GM12878 (cell line): ENCODE measurements at regions not wholly inside any gene's neighbourhood (a gene's known extent, or its start where the extent isn't known, plus 50 kb on each side); places are given as distances from the start of the nearest gene placed in this dataset.

ENCODE experiments used
- ATAC-seq: fragments of 200-7000 bp; cut with Tn5 transposase; 3 replicates; pipeline ENCODE4 v1.9.1; 2020; ENCODE audit warnings: mild to moderate bottlenecking, moderate library complexity
- BruUV-seq: library from RNA; stranded (reverse); fragments of 400-500 nt; replicated peaks from 2 replicates; lab custom pipeline; 2021; lab: Mats Ljungman, UMichigan
- CTCF ChIA-PET: fragments of 300-600 bp; sonication (Branson Sonifier 250); formaldehyde crosslinking; extraction: SDS; loops from one replicate; lab custom pipeline; 2021; ENCODE audit warnings: inconsistent platforms; lab: Yijun Ruan, JAX
- POLR2A ChIA-PET: fragments of 350-600 bp; formaldehyde crosslinking; extraction: SDS; loops from one replicate; lab custom pipeline; 2021; ENCODE audit warnings: inconsistent platforms; lab: Charles Lee
- RAD21 ChIA-PET: fragments of 300-600 bp; sonication (Branson Sonifier 250); formaldehyde crosslinking; loops from one replicate; lab custom pipeline; 2023; ENCODE audit warnings: antibody characterized with exemption; ENCODE audit not compliant: unreplicated experiment; lab: Charles Lee
- SMC1A ChIA-PET: fragments of 300-600 bp; sonication (Branson Sonifier 250); formaldehyde crosslinking; loops from one replicate; lab custom pipeline; 2023; ENCODE audit not compliant: unreplicated experiment, uncharacterized antibody; lab: Charles Lee
- DNase-seq: peaks from one replicate; pipeline ENCODE4 v3.0.0-alpha.2; 2011; ENCODE audit warnings: low read depth, low spot score
- FAIRE-seq: peaks from 3 replicates; lab custom pipeline; 2011; peaks lifted over from hg19 to GRCh38; lab: Jason Lieb, UNC
- H2AFZ ChIP-seq: 2 replicates; pipeline ENCODE4 v1.6.0; 2011; ENCODE audit warnings: low read depth, low read length, control low read depth; ENCODE audit not compliant: control insufficient read depth
- H3K27ac ChIP-seq: 2 replicates; pipeline ENCODE4 v1.5.1; 2011; ENCODE audit warnings: control low read depth; ENCODE audit not compliant: control insufficient read depth, insufficient read depth
- H3K27me3 ChIP-seq, 2 experiments: replicated peaks in 1 of 2; 2 replicates each; pipeline versions ENCODE4 v1.6.0 to v1.6.1; 2011; ENCODE audit warnings: low read length in 1 of 2; ENCODE audit not compliant: control insufficient read depth in 2 of 2, insufficient read depth in 2 of 2
- H3K36me3 ChIP-seq, 2 experiments: 2 replicates each; pipeline ENCODE4 v1.5.1; 2011; ENCODE audit warnings: low read length in 1 of 2; ENCODE audit not compliant: control insufficient read depth in 2 of 2, insufficient read depth in 2 of 2
- H3K4me1 ChIP-seq: 2 replicates; pipeline ENCODE4 v1.6.1; 2011; ENCODE audit warnings: mild to moderate bottlenecking, low read length, moderate library complexity, mixed read lengths; ENCODE audit not compliant: control insufficient read depth, insufficient read depth
- H3K4me2 ChIP-seq: 2 replicates; pipeline ENCODE4 v1.6.0; 2011; ENCODE audit warnings: control low read depth; ENCODE audit not compliant: control insufficient read depth, insufficient read depth
- H3K4me3 ChIP-seq: fragments of 200-600 bp; sonication (generic); 2 replicates; pipeline ENCODE4 v1.5.1; 2016
- H3K79me2 ChIP-seq: 2 replicates; pipeline ENCODE4 v1.6.0; 2011; ENCODE audit warnings: low read length; ENCODE audit not compliant: control insufficient read depth, insufficient read depth
- H3K9ac ChIP-seq: 2 replicates; pipeline ENCODE4 v1.8.0; 2011; ENCODE audit warnings: low read length, control low read depth, mixed read lengths; ENCODE audit not compliant: control insufficient read depth, insufficient read depth
- H3K9me3 ChIP-seq: replicated peaks from 3 replicates; pipeline ENCODE4 v1.5.1; 2011; ENCODE audit warnings: mild to moderate bottlenecking, low read length; ENCODE audit not compliant: control insufficient read depth, insufficient read depth
- H4K20me1 ChIP-seq: 2 replicates; pipeline ENCODE4 v1.6.0; 2011; ENCODE audit not compliant: control insufficient read depth, insufficient read depth
- EED ChIP-seq: sonication (generic); IDR thresholded peaks from 2 replicates; pipeline ENCODE4 v1.6.1; 2016; ENCODE audit warnings: antibody characterized with exemption, low read depth
- IKZF2 ChIP-seq, 2 experiments: fragments of 450-650 bp; IDR thresholded peaks; 2 replicates each; pipeline ENCODE4 v1.6.1; 2017; ENCODE audit warnings: mild to moderate bottlenecking in 2 of 2, moderate library complexity in 2 of 2
- MYB ChIP-seq: fragments of 150-350 bp; IDR thresholded peaks from 2 replicates; pipeline ENCODE4 v1.6.1; 2014; ENCODE audit warnings: mild to moderate bottlenecking, low read depth, low read length, borderline replicate concordance
- MYC ChIP-seq: IDR thresholded peaks from 2 replicates; pipeline ENCODE4 v1.6.1; 2011; ENCODE audit warnings: mild to moderate bottlenecking, low read length, moderate library complexity, inconsistent platforms; ENCODE audit not compliant: insufficient read depth, insufficient replicate concordance, insufficient read length, severe bottlenecking
- NFIC ChIP-seq: IDR thresholded peaks from 2 replicates; pipeline ENCODE4 v1.6.1; 2012; ENCODE audit warnings: low read depth, mild to moderate bottlenecking, inconsistent platforms, low read length, moderate library complexity
- NKRF ChIP-seq: fragments of 450-650 bp; conservative IDR thresholded peaks from 2 replicates; pipeline ENCODE4 v1.6.1; 2017; ENCODE audit warnings: mild to moderate bottlenecking, moderate library complexity
- RAD51 ChIP-seq: fragments of 450-650 bp; IDR thresholded peaks from 2 replicates; pipeline ENCODE4 v1.6.1; 2016; ENCODE audit warnings: moderate library complexity, mild to moderate bottlenecking, inconsistent platforms
- RELA ChIP-seq: fragments of 450-650 bp; IDR thresholded peaks from 2 replicates; pipeline ENCODE4 v1.8.0; 2014; ENCODE audit warnings: borderline replicate concordance; ENCODE audit not compliant: partially characterized antibody
- RUNX3 ChIP-seq: IDR thresholded peaks from 2 replicates; pipeline ENCODE4 v1.6.1; 2012; ENCODE audit warnings: low read length, inconsistent platforms
- ZBTB40 ChIP-seq: fragments of 450-650 bp; IDR thresholded peaks from 2 replicates; pipeline ENCODE4 v1.6.1; 2016; ENCODE audit warnings: mild to moderate bottlenecking, moderate library complexity, borderline replicate concordance
- WGBS: methylation state at CpG from one replicate; pipeline ENCODE4 v1.1.6; 2016; ENCODE audit warnings: low lambda C conversion rate; ENCODE audit not compliant: insufficient replicate concordance, insufficient coverage; ENCODE audit errors: missing lambda C conversion rate; 5-methylcytosine and 5-hydroxymethylcytosine counted together
- in situ Hi-C: fragments of 300-500 bp; cut with MboI; formaldehyde crosslinking; loops from 9 replicates; pipeline ENCODE4 v1.14.3; 2018; ENCODE audit warnings: mixed read lengths
- intact Hi-C: fragments of 100-400 bp; cut with micrococcal nuclease; formaldehyde crosslinking; loops from one replicate; pipeline ENCODE4 v1.14.2; 2022; ENCODE audit not compliant: unreplicated experiment

- no peak for TF ChIP-seq MYB
- no peak for TF ChIP-seq ZBTB40
- no peak for TF ChIP-seq MYC
- no peak for TF ChIP-seq RELA
- TF ChIP-seq NKRF = no peak
Measured at GRCh38 chr6:2543321-2543720, 207.4 kb downstream of the MYLK4 start (continued).

- Histone ChIP-seq H3K27ac (no peak overlapping the region), H3K4me3 (no peak overlapping the region), H3K9ac (no peak overlapping the region)
- WGBS = 3% methylated on average over 4 of the region's 4 CpGs
- TF ChIP-seq RUNX3 = peak; percentile 92
- 0 out of 2 replicates have a peak, but pooled peaks have one; percentile 41 for TF ChIP-seq EED
- TF ChIP-seq RAD51 = no peak
- peak in 1 of 2 experiments; percentile 40; a peak in 1 of 4 replicates for TF ChIP-seq IKZF2 (IDR thresholded peaks at IDR 0.05)
- TF ChIP-seq NFIC = peak; percentile 42; the same call in 1 of the 2 replicates
- TF ChIP-seq, all 136 proteins: peak for 4
- H3K27me3 ChIP-seq = peaks cover 0 to 2% of the 10 kb centered on the region in 2 experiments; a peak in 2 of 4 replicates
- H2AFZ ChIP-seq = no peak overlapping the region
- no TSS peak for BruUV-seq
- H4K20me1 ChIP-seq = no peaks in the 10 kb centered on the region; the same call in 1 of the 2 replicates
- ChIA-PET POLR2A (no interaction called here), RAD21 (no interaction called here), SMC1A (interaction anchor here (0.8 to 1.5 kb wide), 2 partner anchors 9 to 946 kb away, joined by 3 to 4 read pairs; no protein-coding TSS in a partner anchor), CTCF (no interaction called here)
- H3K9me3 ChIP-seq = no peaks in the 10 kb centered on the region
- intact Hi-C loops (no loop called here), in situ Hi-C loops (no loop called here)
- H3K36me3 ChIP-seq = no peaks in the 10 kb centered on the region
- H3K4me1 ChIP-seq = peaks cover 10% of the 10 kb centered on the region
- peak; percentile 64 for DNase-seq
- peak; percentile 66 for ATAC-seq
- no peak overlapping the region for H3K4me2 ChIP-seq
- H3K79me2 ChIP-seq = no peaks in the 10 kb centered on the region
- peak; percentile 71 for FAIRE-seq
Measured at GRCh38 chr6:2542858-2543218, 207.9 kb downstream of the MYLK4 start.
